ENCODE measurements at regions not wholly inside any gene's neighbourhood (a gene's known extent, or its start where the extent isn't known, plus 50 kb on each side); places are given as distances from the start of the nearest gene placed in this dataset.

GRCh38 chr2:121977326-121977725 is 221.9 kb downstream of the TSN start:
- no peak for TF ChIP-seq CTCF (IDR thresholded peaks at IDR 0.05; ENCODE audit: control insufficient read depth, extremely low read depth, insufficient read depth)
- no peak overlapping the region for H3K4me3 ChIP-seq (ENCODE audit: low read depth, low read length)
- DNase-seq (ENCODE audit: low read depth), result no peak

GRCh38 chr2:121992700-121993099 is 237.2 kb downstream of the TSN start:
- TF ChIP-seq CTCF (IDR thresholded peaks at IDR 0.05; ENCODE audit: control insufficient read depth, extremely low read depth, insufficient read depth), result no peak
- no peak for DNase-seq (ENCODE audit: low read depth)
- H3K4me3 ChIP-seq (ENCODE audit: low read depth, low read length), result no peak overlapping the region

GRCh38 chr2:121993682-121994081 is 238.2 kb downstream of the TSN start:
- DNase-seq (ENCODE audit: low read depth), result no peak
- H3K4me3 ChIP-seq (ENCODE audit: low read depth, low read length), result no peak overlapping the region
- no peak for TF ChIP-seq CTCF (IDR thresholded peaks at IDR 0.05; ENCODE audit: control insufficient read depth, extremely low read depth, insufficient read depth)

GRCh38 chr2:121994238-121995206 is 239.1 kb downstream of the TSN start:
- TF ChIP-seq CTCF (IDR thresholded peaks at IDR 0.05; ENCODE audit: control insufficient read depth, extremely low read depth, insufficient read depth), result no peak
- H3K4me3 ChIP-seq (ENCODE audit: low read depth, low read length), result no peak overlapping the region
- no peak for DNase-seq (ENCODE audit: low read depth)

- no peak for TF ChIP-seq CTCF (IDR thresholded peaks at IDR 0.05; ENCODE audit: control insufficient read depth, extremely low read depth, insufficient read depth)
- no peak overlapping the region for H3K4me3 ChIP-seq (ENCODE audit: low read depth, low read length)
- DNase-seq (ENCODE audit: low read depth), result no peak
These were observed 243.3 kb downstream of the TSN start for GRCh38 chr2:121998751-121999150.

- no peak for TF ChIP-seq CTCF (IDR thresholded peaks at IDR 0.05; ENCODE audit: control insufficient read depth, extremely low read depth, insufficient read depth)
- no peak overlapping the region for H3K4me3 ChIP-seq (ENCODE audit: low read depth, low read length)
- DNase-seq (ENCODE audit: low read depth), result peak; percentile 36
These were observed 243.8 kb downstream of the TSN start for GRCh38 chr2:121999264-121999663.

Data from LNCaP clone FGC (cell line).